Gastrocnemius medialis (tissue), 4 donors: ENCODE measurements at regions not wholly inside any gene's neighbourhood (a gene's known extent, or its start where the extent isn't known, plus 50 kb on each side); places are given as distances from the start of the nearest gene placed in this dataset.

Experiments used
- CTCF ChIP-seq, 5 experiments: fragments of 450-650 bp in 3 of 5; fragments of 200-600 bp in 2 of 5; sonication (generic) in 2 of 5; IDR thresholded peaks in 4 of 5; conservative IDR thresholded peaks in 1 of 5; 1 replicate in 4 of 5; 2 replicates in 1 of 5; pipeline ENCODE4 v1.5.1; 2016 to 2019; ENCODE audit warnings: antibody characterized with exemption in 5 of 5, mild to moderate bottlenecking in 3 of 5, moderate library complexity in 3 of 5
- POLR2A ChIP-seq, 2 donors: fragments of 450-650 bp; IDR thresholded peaks; one replicate each; pipeline ENCODE4 v1.6.1; 2017; ENCODE audit warnings: antibody characterized with exemption in 2 of 2, mild to moderate bottlenecking in 2 of 2, moderate library complexity in 2 of 2

- TF ChIP-seq POLR2A (IDR thresholded peaks at IDR 0.05) = no peak
- no peak for TF ChIP-seq CTCF (IDR thresholded peaks at IDR 0.05 in 4 of 5, conservative IDR thresholded peaks at IDR 0.05 in 1 of 5)
These were observed 166.1 kb upstream of the SEMA6A start for GRCh38 chr5:116740771-116741170.
